H9 (cell line): ENCODE measurements at regions not wholly inside any gene's neighbourhood (a gene's known extent, or its start where the extent isn't known, plus 50 kb on each side); places are given as distances from the start of the nearest gene placed in this dataset.

Experiments
- DNase-seq: peaks from one replicate; pipeline ENCODE4 v3.0.0-alpha.2; 2017
- H2AFZ ChIP-seq: one replicate; pipeline ENCODE4 v1.6.1; 2013; ENCODE audit warnings: mild to moderate bottlenecking, low read length, control low read depth, moderate library complexity
- H2AK5ac ChIP-seq: 2 replicates; pipeline ENCODE4 v1.6.1; 2013; ENCODE audit warnings: low read length, control low read depth, mixed read lengths; ENCODE audit not compliant: insufficient read length
- H2BK120ac ChIP-seq: one replicate; pipeline ENCODE4 v1.6.1; 2013; ENCODE audit warnings: low read depth, mild to moderate bottlenecking, low read length, control low read depth, inconsistent platforms; ENCODE audit not compliant: poor library complexity, severe bottlenecking
- H2BK12ac ChIP-seq: 2 replicates; pipeline ENCODE4 v1.6.1; 2013; ENCODE audit warnings: low read length, control low read depth, mixed read lengths, low read depth; ENCODE audit not compliant: insufficient read length
- H2BK15ac ChIP-seq: 2 replicates; pipeline ENCODE4 v1.6.1; 2013; ENCODE audit warnings: low read depth, low read length, control low read depth
- H2BK20ac ChIP-seq: one replicate; pipeline ENCODE4 v1.6.1; 2013; ENCODE audit warnings: low read depth, mild to moderate bottlenecking, low read length, control low read depth, inconsistent platforms; ENCODE audit not compliant: poor library complexity, severe bottlenecking
- H2BK5ac ChIP-seq: 2 replicates; pipeline ENCODE4 v1.6.1; 2013; ENCODE audit warnings: low read length, control low read depth, mixed read lengths; ENCODE audit not compliant: insufficient read length
- H3K14ac ChIP-seq: 2 replicates; pipeline ENCODE4 v1.6.1; 2013; ENCODE audit warnings: low read length, control low read depth; ENCODE audit not compliant: insufficient read depth
- H3K18ac ChIP-seq: 2 replicates; pipeline ENCODE4 v1.6.1; 2013; ENCODE audit warnings: low read depth, mild to moderate bottlenecking, mixed read lengths, low read length, control low read depth; ENCODE audit not compliant: insufficient read length
- H3K23ac ChIP-seq: 2 replicates; pipeline ENCODE4 v1.6.1; 2013; ENCODE audit warnings: low read length, control low read depth, mixed read lengths, low read depth; ENCODE audit not compliant: insufficient read length
- H3K23me2 ChIP-seq: 2 replicates; pipeline ENCODE4 v1.6.1; 2013; ENCODE audit warnings: low read depth, mild to moderate bottlenecking, mixed read lengths, low read length, control low read depth; ENCODE audit not compliant: insufficient read length, poor library complexity, severe bottlenecking
- H3K27ac ChIP-seq: 2 replicates; pipeline ENCODE4 v1.5.1; 2013; ENCODE audit warnings: low read length, control low read depth, mixed read lengths, low read depth; ENCODE audit not compliant: insufficient read length
- H3K27me3 ChIP-seq: 2 replicates; pipeline ENCODE4 v1.6.1; 2013; ENCODE audit warnings: low read length, control low read depth, inconsistent platforms; ENCODE audit not compliant: insufficient read depth
- H3K4ac ChIP-seq: 2 replicates; pipeline ENCODE4 v1.6.1; 2013; ENCODE audit warnings: low read depth, mild to moderate bottlenecking, control low read depth, inconsistent platforms, low read length, moderate library complexity
- H3K4me1 ChIP-seq: 2 replicates; pipeline ENCODE4 v1.6.1; 2013; ENCODE audit warnings: low read length, control low read depth, inconsistent platforms; ENCODE audit not compliant: insufficient read depth
- H3K4me2 ChIP-seq: 2 replicates; pipeline ENCODE4 v1.6.1; 2013; ENCODE audit warnings: low read length, control low read depth, mixed read lengths; ENCODE audit not compliant: insufficient read length, insufficient read depth
- H3K56ac ChIP-seq: 2 replicates; pipeline ENCODE4 v1.6.1; 2013; ENCODE audit warnings: low read depth, mild to moderate bottlenecking, mixed read lengths, low read length, control low read depth; ENCODE audit not compliant: insufficient read length
- H3K79me1 ChIP-seq: 2 replicates; pipeline ENCODE4 v1.6.1; 2013; ENCODE audit warnings: low read depth, mild to moderate bottlenecking, moderate library complexity, low read length, control low read depth, inconsistent platforms; ENCODE audit not compliant: insufficient read depth, poor library complexity, severe bottlenecking
- H3K79me2 ChIP-seq: 2 replicates; pipeline ENCODE4 v1.6.1; 2013; ENCODE audit warnings: low read length, control low read depth, inconsistent platforms; ENCODE audit not compliant: insufficient read depth
- H3K9ac ChIP-seq: 2 replicates; pipeline ENCODE4 v1.6.1; 2013; ENCODE audit warnings: low read length, control low read depth, mixed read lengths; ENCODE audit not compliant: insufficient read length; ENCODE audit errors: extremely low read depth
- H3K9me3 ChIP-seq: one replicate; pipeline ENCODE4 v1.6.1; 2013; ENCODE audit warnings: low read depth, low read length, inconsistent platforms; ENCODE audit not compliant: control insufficient read depth
- H3T11ph ChIP-seq: one replicate; pipeline ENCODE4 v1.6.1; 2013; ENCODE audit warnings: mild to moderate bottlenecking, low read length, control low read depth, inconsistent platforms
- H4K20me1 ChIP-seq: one replicate; pipeline ENCODE4 v1.6.1; 2013; ENCODE audit not compliant: control insufficient read depth, insufficient read length, insufficient read depth
- H4K5ac ChIP-seq: 2 replicates; pipeline ENCODE4 v1.6.1; 2013; ENCODE audit warnings: low read depth, mild to moderate bottlenecking, mixed read lengths, low read length, control low read depth; ENCODE audit not compliant: insufficient read length
- H4K8ac ChIP-seq: replicated peaks from 2 replicates; pipeline ENCODE4 v1.6.1; 2013; ENCODE audit warnings: low read length, control low read depth, mixed read lengths, low read depth; ENCODE audit not compliant: insufficient read length
- H4K91ac ChIP-seq: 2 replicates; pipeline ENCODE4 v1.6.1; 2013; ENCODE audit warnings: low read depth, mild to moderate bottlenecking, moderate library complexity, mixed read lengths, low read length, control low read depth; ENCODE audit not compliant: insufficient read length
- H3K27ac Mint-ChIP-seq, 3 experiments: 2 replicates in 2 of 3; 3 replicates in 1 of 3; pipeline ENCODE4 v1.8.0; 2020 to 2021; ENCODE audit warnings: mixed read lengths in 3 of 3, mild to moderate bottlenecking in 1 of 3, moderate library complexity in 1 of 3
- H3K27me3 Mint-ChIP-seq: 2 replicates; pipeline ENCODE4 v1.8.0; 2021; ENCODE audit warnings: low read depth, mild to moderate bottlenecking, moderate library complexity, mixed read lengths
- H3K36me3 Mint-ChIP-seq, 3 experiments: 2 replicates in 2 of 3; 3 replicates in 1 of 3; pipeline ENCODE4 v1.8.0; 2020 to 2021; ENCODE audit warnings: low read depth in 3 of 3, mixed read lengths in 3 of 3; ENCODE audit not compliant: insufficient read depth in 1 of 3
- H3K4me1 Mint-ChIP-seq, 2 experiments: 2 replicates each; pipeline ENCODE4 v1.8.0; 2020; ENCODE audit warnings: mixed read lengths in 2 of 2
- H3K4me3 Mint-ChIP-seq, 2 experiments: 2 replicates in 1 of 2; 3 replicates in 1 of 2; pipeline ENCODE4 v1.8.0; 2020 to 2021; ENCODE audit warnings: mild to moderate bottlenecking in 2 of 2, mixed read lengths in 2 of 2, moderate library complexity in 1 of 2
- H3K9me3 Mint-ChIP-seq, 2 experiments: 2 replicates in 1 of 2; 3 replicates in 1 of 2; pipeline ENCODE4 v1.8.0; 2020; ENCODE audit warnings: mild to moderate bottlenecking in 2 of 2, mixed read lengths in 2 of 2, moderate library complexity in 1 of 2
- WGBS: extraction: QIAGEN DNeasy Blood & Tissue Kit; methylation state at CpG from one replicate; pipeline ENCODE4 v1.1.7; 2013; ENCODE audit warnings: missing lambda C conversion rate, low lambda C conversion rate, mixed read lengths; ENCODE audit not compliant: insufficient read length; ENCODE audit errors: extremely low coverage; 5-methylcytosine and 5-hydroxymethylcytosine counted together
- TF ChIP-seq, protein P1 (sequence below): fragments of 200-600 bp; sonication (generic); conservative IDR thresholded peaks from 3 replicates; pipeline ENCODE4 v1.8.0; 2021; ENCODE audit warnings: antibody characterized with exemption, mild to moderate bottlenecking

DNA sequence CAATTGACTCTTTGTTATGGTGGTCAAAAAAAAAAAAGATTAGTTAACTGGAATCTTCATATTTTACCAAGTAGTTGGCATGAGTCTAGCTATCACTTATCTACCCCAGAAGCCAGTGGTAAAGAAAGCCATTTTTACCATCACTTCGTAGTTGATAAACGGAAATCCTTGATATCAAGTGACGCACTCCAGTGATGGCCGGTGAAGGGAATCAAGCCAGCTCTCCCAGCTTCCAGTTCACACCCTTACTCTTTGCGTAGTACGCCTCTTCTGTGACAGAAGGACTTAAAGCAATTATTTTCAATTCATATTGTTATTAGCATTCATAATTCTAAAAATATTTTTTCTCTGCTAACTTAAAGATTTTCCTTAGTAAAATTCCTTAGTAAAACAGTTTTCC, 447.9 kb downstream of the GPATCH2 start:
- Histone ChIP-seq H2BK5ac (no peak overlapping the region), H3K4ac (no peak overlapping the region), H3K79me2 (no peaks in the 10 kb centered on the region), H2AFZ (no peak overlapping the region), H2BK15ac (no peak overlapping the region), H3K9me3 (no peaks in the 10 kb centered on the region), H2BK20ac (no peak overlapping the region), H3T11ph (no peak overlapping the region), H2BK120ac (no peak overlapping the region), H3K56ac (no peak overlapping the region), H3K27ac (no peak overlapping the region), H4K20me1 (no peaks in the 10 kb centered on the region), H4K91ac (no peak overlapping the region), H3K4me1 (no peaks in the 10 kb centered on the region), H3K23ac (no peak overlapping the region), H3K14ac (no peak overlapping the region), H4K8ac (no peak overlapping the region), H4K5ac (no peak overlapping the region), H3K23me2 (no peaks in the 10 kb centered on the region), H3K79me1 (no peaks in the 10 kb centered on the region), H3K4me2 (no peak overlapping the region), H3K18ac (no peak overlapping the region), H3K9ac (no peak overlapping the region), H3K27me3 (no peaks in the 10 kb centered on the region), H2BK12ac (no peak overlapping the region), H2AK5ac (no peak overlapping the region)
- H3K27me3 Mint-ChIP-seq: peaks cover 5% of the 10 kb centered on the region
- TF ChIP-seq, protein P1, sequence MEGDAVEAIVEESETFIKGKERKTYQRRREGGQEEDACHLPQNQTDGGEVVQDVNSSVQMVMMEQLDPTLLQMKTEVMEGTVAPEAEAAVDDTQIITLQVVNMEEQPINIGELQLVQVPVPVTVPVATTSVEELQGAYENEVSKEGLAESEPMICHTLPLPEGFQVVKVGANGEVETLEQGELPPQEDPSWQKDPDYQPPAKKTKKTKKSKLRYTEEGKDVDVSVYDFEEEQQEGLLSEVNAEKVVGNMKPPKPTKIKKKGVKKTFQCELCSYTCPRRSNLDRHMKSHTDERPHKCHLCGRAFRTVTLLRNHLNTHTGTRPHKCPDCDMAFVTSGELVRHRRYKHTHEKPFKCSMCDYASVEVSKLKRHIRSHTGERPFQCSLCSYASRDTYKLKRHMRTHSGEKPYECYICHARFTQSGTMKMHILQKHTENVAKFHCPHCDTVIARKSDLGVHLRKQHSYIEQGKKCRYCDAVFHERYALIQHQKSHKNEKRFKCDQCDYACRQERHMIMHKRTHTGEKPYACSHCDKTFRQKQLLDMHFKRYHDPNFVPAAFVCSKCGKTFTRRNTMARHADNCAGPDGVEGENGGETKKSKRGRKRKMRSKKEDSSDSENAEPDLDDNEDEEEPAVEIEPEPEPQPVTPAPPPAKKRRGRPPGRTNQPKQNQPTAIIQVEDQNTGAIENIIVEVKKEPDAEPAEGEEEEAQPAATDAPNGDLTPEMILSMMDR: no peak
- peaks cover 4 to 6% of the 10 kb centered on the region in 2 experiments for H3K9me3 Mint-ChIP-seq
- no peaks in the 10 kb centered on the region for H3K4me1 Mint-ChIP-seq
- no peak overlapping the region for H3K4me3 Mint-ChIP-seq
- H3K36me3 Mint-ChIP-seq: peaks cover 0 to 6% (median 4%) of the 10 kb centered on the region in 3 experiments; a peak in 5 of 7 replicates
- no CpG with 5 or more reads among the region's 6 CpGs for WGBS
- DNase-seq: no peak
- no peak overlapping the region for H3K27ac Mint-ChIP-seq
